Body of pancreas (tissue), 4 donors: ENCODE measurements at regions not wholly inside any gene's neighbourhood (a gene's known extent, or its start where the extent isn't known, plus 50 kb on each side); places are given as distances from the start of the nearest gene placed in this dataset.

Experiments used
- CTCF ChIP-seq, 7 experiments: fragments of 450-650 bp in 4 of 7; fragments of 200-600 bp in 3 of 7; sonication (generic) in 3 of 7; IDR thresholded peaks; one replicate each; pipeline ENCODE4 v1.5.1; 2016 to 2019; ENCODE audit warnings: antibody characterized with exemption in 7 of 7
- POLR2A ChIP-seq, 3 donors: fragments of 450-650 bp; IDR thresholded peaks; one replicate each; pipeline ENCODE4 v1.6.1; 2016; ENCODE audit warnings: antibody characterized with exemption in 3 of 3, mild to moderate bottlenecking in 2 of 3

GRCh38 chr3:156037356-156037755 is 83.0 kb upstream of the KCNAB1 start:
- TF ChIP-seq CTCF (IDR thresholded peaks at IDR 0.05) (no peak), POLR2A (IDR thresholded peaks at IDR 0.05) (no peak)
